GM21576 (cell line): ENCODE measurements at regions not wholly inside any gene's neighbourhood (a gene's known extent, or its start where the extent isn't known, plus 50 kb on each side); places are given as distances from the start of the nearest gene placed in this dataset.

Source experiments
- ATAC-seq: cut with Tn5 transposase; IDR thresholded peaks from one replicate; pipeline ENCODE4 v1.9.1; 2021; ENCODE audit warnings: mild to moderate bottlenecking, moderate library complexity; ENCODE audit not compliant: unreplicated experiment

DNA sequence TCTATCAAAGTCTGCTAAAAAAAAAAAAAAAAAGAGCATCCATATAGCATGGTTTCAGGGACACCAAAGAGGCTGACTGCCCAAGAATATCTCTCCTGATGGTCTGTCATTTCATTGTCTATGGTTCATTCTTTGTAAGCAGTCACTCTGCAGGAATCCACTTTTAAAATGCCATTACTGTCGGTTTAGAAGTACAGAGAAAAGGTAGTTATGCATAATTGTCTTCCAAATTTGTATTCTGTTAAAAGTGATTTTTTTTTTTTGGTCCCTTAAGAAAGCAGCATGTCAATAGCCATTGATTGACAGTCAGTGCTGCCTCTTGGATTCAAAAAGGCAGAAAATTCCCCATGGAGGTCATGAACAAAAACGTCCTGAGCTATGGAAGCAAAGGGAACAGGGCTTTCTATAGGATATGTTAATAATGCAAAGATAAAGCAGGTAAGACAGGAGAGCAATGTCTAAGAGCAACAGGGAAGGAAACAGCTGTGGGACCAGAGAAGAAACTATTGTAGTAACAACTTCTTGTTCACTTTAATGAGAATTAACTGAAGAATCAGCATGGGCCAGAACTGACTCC lies 245.8 kb downstream of the TMX3 start:
- ATAC-seq: no peak

GRCh38 chr18:68467957-68468356 lies 247.0 kb downstream of the TMX3 start:
- no peak for ATAC-seq

- no peak for ATAC-seq
Observed at GRCh38 chr18:68467329-68467728, 247.6 kb downstream of the TMX3 start.

DNA sequence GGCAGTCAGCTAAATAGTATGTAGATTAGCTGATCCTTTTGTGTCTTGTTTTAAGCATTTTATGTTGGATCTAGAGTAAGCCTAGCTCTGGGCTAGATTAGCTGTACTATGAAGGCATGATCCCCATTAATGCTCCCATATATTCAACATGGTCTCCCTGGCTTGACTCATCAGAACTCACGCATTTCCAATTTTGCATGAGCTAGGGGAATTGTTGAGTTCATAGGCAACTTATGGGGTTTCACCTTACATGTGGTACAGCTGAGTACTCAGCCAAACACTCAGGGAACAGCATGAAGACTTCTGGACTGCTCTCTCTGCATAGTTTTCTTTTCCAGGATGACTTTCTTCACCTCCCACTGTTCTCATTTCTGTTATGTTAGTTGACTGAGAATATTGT lies 248.2 kb downstream of the TMX3 start:
- no peak for ATAC-seq

- ATAC-seq: no peak
Observed at GRCh38 chr18:68462766-68463165, 252.1 kb downstream of the TMX3 start.

DNA sequence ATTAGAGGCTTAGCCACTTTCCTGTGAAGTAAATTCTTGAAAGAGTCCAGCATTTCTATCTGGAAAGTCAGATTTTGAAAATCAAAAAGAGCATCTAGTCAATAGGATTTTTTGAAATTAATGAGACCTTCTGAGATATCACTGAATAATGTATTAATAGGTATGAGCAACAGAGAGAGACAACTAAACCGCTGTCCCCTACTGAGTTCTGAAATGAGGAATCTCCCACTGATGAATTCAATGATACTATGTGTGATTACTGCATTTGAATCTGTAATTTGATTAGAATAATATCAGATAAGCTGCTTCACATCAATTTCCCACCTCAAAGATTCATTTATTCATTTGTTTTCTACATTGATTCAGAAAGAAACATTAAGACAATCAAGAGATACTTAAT lies 252.8 kb downstream of the TMX3 start:
- ATAC-seq: no peak

- no peak for ATAC-seq
Observed at GRCh38 chr18:68461481-68462018, 253.4 kb downstream of the TMX3 start.

DNA sequence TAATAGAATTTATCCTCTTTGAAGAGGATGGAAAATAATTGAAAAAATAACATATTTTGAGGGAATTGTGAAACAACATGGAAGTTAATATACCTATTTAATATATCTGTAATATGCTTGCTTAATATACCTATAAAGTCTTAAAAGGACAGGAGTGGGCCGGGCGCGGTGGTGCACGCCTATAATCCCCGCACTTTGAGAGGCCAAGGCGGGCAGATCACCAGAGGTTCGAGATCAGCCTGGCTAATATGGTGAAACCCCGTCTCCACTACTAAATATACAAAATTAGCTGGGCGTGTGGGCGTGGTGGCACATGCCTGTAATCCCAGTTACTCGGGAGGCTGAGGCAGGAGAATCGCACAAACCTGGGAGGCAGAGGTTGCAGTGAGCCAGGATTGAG lies 254.9 kb downstream of the TMX3 start:
- ATAC-seq: no peak

DNA sequence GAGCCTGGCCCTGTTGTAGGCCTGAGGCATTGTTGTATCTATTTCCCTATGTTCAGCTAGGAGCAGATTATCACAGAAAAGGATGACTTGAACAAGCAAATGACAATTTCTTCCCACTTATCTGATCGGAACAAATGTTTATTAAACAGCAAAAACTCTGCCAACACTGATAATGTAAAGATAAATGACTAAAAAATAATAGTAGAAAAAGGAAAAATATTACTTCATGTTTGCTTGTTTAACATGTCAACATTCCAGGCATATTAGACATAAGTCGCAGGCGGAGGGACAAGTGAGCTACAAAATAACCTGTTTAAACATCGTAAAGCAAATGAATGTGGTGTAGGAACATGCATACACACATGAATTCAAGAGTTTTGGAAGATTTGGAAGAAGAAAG lies 257.9 kb downstream of the TMX3 start:
- ATAC-seq: no peak

GRCh38 chr18:68455229-68455603 lies 259.7 kb downstream of the TMX3 start:
- ATAC-seq: no peak

DNA sequence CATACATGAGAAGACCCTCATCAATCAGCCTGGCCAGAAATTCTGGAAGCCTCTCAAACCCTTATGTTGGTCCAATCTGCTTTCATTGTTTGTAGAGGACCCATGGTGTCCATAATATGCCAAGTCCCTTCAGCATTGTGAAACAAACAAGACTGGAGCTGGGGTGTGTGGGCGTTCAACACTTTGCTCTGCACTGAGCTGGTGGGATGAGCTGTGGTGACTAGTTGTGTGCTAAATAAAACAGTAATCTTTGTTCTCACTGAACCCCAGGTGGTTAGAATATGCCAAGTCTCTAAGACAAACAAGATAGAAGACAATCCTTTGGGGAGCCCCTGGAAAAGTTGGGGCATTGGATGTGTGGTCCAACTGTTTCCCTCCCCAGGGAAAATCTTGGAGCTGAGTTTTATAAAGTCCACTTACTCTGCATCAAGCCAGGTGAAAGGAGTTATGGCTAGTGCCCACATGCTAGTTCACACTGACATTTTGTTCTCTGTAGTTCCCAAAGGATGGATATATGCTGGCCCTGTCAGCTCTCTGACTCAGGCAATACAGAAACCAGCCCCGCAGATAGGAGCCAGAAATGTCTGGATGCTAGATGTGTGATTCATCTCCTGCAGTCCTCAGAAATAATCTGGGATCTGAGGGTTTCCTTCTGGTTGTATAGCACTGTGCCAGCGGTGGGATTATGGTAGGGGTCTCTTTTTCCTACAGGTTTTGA lies 260.2 kb downstream of the TMX3 start:
- no peak for ATAC-seq

GRCh38 chr18:68449292-68449691 lies 265.6 kb downstream of the TMX3 start:
- no peak for ATAC-seq

GRCh38 chr18:68448736-68449135 lies 266.2 kb downstream of the TMX3 start:
- no peak for ATAC-seq

- no peak for ATAC-seq
Observed at GRCh38 chr18:68447286-68447685, 267.6 kb downstream of the TMX3 start.

DNA sequence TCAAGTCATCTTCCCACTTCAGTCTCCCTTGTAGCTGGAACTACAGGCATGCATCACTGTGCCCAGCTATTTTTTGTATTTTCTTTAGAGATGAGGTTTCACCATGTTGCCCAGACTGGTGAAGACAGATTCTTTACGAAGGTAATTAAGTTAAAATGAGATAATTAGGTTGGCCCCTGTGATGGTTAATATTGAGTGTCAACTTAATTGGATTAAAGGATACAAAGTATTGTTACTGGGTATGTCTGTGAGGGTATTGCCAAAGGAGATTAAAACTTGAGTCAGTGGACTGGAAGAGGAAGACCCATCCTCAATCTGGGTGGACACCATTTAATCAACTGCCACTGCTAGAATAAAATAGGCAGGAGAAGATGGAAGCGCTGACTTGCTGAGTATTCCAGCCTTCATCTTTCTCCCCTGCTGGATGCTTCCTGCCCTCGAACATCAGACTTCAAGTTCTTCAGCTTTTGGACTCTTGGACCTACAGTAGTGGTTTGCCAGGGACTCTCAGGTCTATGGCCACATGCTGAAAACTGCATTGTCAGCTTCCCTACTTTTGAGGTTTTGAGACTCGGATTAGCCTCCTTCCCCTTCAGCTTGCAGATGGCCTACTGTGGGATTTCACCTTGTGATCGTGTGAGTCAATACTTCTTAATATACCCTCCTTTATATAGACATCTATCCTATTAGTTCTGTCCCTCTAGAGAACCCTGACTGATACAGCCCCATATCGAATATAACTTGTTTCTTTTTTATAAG lies 269.1 kb downstream of the TMX3 start:
- ATAC-seq: no peak

DNA sequence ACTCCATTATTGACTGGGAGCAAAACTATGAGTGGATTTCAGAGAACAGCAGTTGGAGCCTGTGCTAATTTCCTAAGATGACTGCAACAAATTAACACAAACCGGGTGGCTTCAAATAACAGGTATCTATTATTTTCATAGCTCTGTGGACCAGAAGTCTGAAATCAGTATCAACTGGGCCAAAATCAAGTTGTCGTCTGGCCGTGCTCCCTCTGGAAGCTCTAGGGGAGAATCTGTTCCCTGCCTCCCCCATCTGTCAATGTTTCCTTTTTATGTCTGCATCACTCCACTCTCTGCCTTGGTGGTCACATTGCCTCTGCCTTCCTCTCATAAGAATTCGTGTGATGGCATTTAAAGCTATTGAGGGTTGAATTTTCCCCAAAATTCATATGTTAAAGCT lies 269.8 kb downstream of the TMX3 start:
- ATAC-seq: no peak

- ATAC-seq: no peak
Observed at GRCh38 chr18:68441241-68441640, 273.7 kb downstream of the TMX3 start.

DNA sequence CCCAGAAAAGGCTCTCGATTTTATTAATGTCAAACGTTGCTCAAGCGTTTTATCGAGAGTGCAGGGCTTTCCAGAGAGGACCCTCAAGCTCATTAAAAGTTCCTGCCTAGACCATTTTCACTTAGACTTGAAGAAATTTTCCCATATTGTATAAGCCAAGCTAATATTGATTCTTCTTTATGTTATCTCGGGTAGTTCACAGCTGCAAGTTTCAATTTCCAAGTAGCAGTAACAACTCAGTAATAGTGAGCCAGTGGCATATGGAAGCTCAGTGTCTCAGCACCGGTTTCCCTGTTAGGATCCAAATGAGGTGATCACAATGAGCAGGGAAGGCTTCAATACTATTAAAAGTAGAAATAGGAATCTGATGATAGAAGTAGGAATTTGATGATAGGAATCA lies 274.5 kb downstream of the TMX3 start:
- ATAC-seq: no peak

DNA sequence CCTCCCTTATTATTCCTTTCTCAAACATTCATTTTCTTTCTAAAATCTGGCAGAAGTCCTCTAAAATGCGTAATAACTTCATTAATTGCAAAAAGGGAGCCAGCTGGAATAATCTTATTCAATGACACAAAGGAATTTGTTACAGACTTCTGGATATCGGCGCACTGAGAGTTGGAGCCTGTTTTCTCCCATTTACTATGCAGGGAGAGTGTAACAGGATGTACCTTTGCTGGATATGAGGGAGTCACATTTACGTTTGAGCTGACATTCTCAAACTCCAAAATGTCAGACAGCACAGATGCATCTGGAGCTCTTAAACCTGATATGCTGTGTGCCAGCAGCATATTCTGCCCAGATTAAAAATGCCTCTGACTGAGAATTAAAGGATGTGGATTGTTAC lies 275.3 kb downstream of the TMX3 start:
- ATAC-seq: no peak

GRCh38 chr18:68438983-68439382 lies 275.9 kb downstream of the TMX3 start:
- no peak for ATAC-seq

DNA sequence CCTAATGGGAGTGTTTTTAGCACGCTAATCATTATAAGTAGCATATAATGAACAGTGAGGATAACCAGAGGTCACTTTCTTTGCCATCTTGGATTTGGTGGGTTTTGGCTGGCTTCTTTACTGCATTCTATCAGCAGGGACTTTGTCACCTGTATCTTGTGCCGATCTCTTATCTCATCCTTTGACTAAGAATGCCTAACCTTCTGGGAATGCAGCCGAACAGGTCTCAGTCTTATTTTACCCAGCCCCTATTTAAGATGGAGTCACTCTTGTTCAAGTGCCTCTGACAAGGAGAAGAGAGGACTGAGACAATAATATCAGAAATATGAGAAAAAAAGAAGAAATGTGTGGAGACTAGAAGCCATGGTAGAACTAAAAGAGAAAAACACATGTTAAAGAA lies 276.4 kb downstream of the TMX3 start:
- ATAC-seq: no peak

- ATAC-seq: no peak
Observed at GRCh38 chr18:68436485-68436884, 278.4 kb downstream of the TMX3 start.
